ENCODE measurements at regions not wholly inside any gene's neighbourhood (a gene's known extent, or its start where the extent isn't known, plus 50 kb on each side); places are given as distances from the start of the nearest gene placed in this dataset.

DNA sequence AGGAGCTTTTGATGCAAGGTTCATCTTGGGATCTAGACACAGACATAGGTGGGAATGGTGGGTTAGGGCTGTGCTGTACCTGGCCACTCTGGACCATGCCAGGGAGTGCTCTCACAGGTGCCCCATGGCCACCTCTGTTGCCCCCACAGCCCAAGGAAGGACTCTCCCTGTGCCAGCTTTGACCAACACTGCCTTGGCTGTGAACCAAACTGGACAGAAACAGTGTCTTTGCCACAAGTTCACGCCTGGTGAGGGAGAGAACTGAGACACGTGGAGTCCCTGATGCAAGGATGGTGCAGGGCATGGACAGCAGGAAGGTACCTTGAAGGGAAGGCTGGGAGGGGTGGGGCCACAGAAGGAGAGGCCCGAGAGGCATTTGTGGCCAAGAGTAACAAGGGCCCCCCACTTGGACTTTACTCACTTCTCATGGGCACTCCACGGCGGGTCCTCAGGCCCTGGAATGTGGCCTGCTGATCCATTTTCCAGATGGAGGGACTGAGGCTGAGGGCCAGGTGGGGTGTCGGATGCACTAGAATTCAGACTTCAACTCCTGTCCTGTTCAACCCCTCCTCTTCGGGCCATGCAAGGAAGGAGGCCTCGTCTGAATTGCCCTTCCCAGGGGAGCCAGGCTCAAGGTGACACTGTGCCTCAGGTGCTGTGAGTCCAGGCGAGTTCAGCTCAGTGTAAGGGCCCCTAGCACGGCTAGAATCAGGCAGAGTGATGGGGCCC, 103.3 kb downstream of the YTHDF1 start:
- no TSS peak for BruUV-seq (replicated peaks)
- no peaks in the 10 kb centered on the region for H3K36me3 Mint-ChIP-seq (ENCODE audit: insufficient read depth, unreplicated experiment)
- CTCF ChIA-PET, result no interaction called here
- no peak for DNase-seq
- intact Hi-C loops (cut with micrococcal nuclease; ENCODE audit: unreplicated experiment), result no loop called here
- no peak overlapping the region for H3K4me3 Mint-ChIP-seq (ENCODE audit: low read depth, unreplicated experiment)
- H3K4me1 Mint-ChIP-seq (ENCODE audit: low read depth, unreplicated experiment), result peaks cover 7% of the 10 kb centered on the region
- no peak overlapping the region for H3K27ac Mint-ChIP-seq (ENCODE audit: unreplicated experiment)
- H3K27me3 Mint-ChIP-seq (ENCODE audit: unreplicated experiment), result peaks cover 100% of the 10 kb centered on the region
- peaks cover 5% of the 10 kb centered on the region for H3K9me3 Mint-ChIP-seq (ENCODE audit: low read depth, unreplicated experiment)
- no peak for TF ChIP-seq CTCF (IDR thresholded peaks at IDR 0.05; ENCODE audit: unreplicated experiment)

DNA sequence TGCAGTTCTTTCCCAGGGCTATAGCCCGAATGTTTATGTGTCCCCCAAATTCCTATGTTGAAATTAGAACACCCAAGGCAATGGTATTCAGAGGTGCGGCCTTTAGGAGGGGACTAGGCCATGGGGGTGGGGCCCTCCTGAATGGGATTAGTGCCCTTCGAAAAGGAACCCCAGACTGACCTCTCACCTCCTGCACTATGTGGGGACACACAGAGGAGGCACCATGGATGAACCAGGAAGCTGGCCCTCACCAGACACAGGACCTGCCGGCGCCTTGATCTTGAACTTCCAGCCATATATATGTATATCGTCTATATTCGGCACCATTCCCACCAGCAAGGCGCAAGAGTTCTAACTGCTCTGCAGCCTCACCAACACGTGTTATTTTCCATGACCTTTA, 101.5 kb upstream of the BHLHE23 start:
- H3K27me3 Mint-ChIP-seq (ENCODE audit: unreplicated experiment), result peaks cover 100% of the 10 kb centered on the region
- CTCF ChIA-PET, result no interaction called here
- BruUV-seq (replicated peaks), result no TSS peak
- intact Hi-C loops (cut with micrococcal nuclease; ENCODE audit: unreplicated experiment), result no loop called here
- no peak for TF ChIP-seq CTCF (IDR thresholded peaks at IDR 0.05; ENCODE audit: unreplicated experiment)
- H3K4me1 Mint-ChIP-seq (ENCODE audit: low read depth, unreplicated experiment), result no peaks in the 10 kb centered on the region
- no peak overlapping the region for H3K27ac Mint-ChIP-seq (ENCODE audit: unreplicated experiment)
- peaks cover 5% of the 10 kb centered on the region for H3K9me3 Mint-ChIP-seq (ENCODE audit: low read depth, unreplicated experiment)
- DNase-seq, result no peak
- no peaks in the 10 kb centered on the region for H3K36me3 Mint-ChIP-seq (ENCODE audit: insufficient read depth, unreplicated experiment)
- H3K4me3 Mint-ChIP-seq (ENCODE audit: low read depth, unreplicated experiment), result no peak overlapping the region

DNA sequence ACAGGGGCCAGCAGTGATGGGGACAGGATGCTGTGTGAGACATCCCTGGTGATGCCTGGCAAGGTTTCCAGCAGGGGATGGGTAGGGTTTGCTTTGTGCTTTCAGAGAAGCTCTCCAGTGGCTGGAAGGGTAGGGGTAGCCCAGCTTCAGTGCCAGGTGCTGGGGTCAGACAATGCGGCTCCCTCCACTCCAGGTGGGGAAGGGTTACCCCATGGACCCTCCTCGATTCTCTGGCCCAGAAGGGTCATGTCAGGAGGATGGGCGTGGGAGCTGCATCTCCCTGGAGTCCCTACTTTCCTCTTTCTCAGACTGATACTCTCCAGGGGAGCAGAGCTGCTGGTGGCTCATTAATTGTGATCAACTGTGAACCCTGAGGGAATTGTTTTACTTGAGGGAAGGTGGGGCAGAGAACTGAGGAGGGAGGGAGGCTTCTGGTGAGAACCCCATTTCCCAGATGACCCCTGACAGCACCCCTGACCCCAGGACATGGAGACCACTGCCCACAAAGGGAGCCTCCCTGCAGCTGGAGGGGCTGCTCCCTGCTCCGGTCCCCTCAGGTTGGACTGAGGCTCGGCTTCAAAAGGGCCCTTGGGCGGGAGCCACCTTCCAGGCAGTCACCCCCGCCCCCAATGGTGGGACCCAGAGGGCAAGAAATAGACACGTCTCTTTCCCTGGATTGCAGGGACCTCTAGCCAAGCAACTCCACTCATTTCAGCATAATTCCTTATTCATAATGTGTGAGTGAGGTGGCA, 100.9 kb upstream of the BHLHE23 start:
- Mint-ChIP-seq H3K36me3 (ENCODE audit: insufficient read depth, unreplicated experiment) (peaks cover 5% of the 10 kb centered on the region), H3K4me3 (ENCODE audit: low read depth, unreplicated experiment) (no peak overlapping the region), H3K27me3 (ENCODE audit: unreplicated experiment) (peaks cover 94% of the 10 kb centered on the region), H3K9me3 (ENCODE audit: low read depth, unreplicated experiment) (peaks cover 5% of the 10 kb centered on the region), H3K4me1 (ENCODE audit: low read depth, unreplicated experiment) (no peaks in the 10 kb centered on the region), H3K27ac (ENCODE audit: unreplicated experiment) (no peak overlapping the region)
- intact Hi-C loops (cut with micrococcal nuclease; ENCODE audit: unreplicated experiment), result no loop called here
- no peak for TF ChIP-seq CTCF (IDR thresholded peaks at IDR 0.05; ENCODE audit: unreplicated experiment)
- no peak for DNase-seq
- CTCF ChIA-PET, result interaction anchor here (0.8 kb wide), 1 partner anchor 14 kb away, joined by 3 read pairs; no protein-coding TSS in a partner anchor
- no TSS peak for BruUV-seq (replicated peaks)

DNA sequence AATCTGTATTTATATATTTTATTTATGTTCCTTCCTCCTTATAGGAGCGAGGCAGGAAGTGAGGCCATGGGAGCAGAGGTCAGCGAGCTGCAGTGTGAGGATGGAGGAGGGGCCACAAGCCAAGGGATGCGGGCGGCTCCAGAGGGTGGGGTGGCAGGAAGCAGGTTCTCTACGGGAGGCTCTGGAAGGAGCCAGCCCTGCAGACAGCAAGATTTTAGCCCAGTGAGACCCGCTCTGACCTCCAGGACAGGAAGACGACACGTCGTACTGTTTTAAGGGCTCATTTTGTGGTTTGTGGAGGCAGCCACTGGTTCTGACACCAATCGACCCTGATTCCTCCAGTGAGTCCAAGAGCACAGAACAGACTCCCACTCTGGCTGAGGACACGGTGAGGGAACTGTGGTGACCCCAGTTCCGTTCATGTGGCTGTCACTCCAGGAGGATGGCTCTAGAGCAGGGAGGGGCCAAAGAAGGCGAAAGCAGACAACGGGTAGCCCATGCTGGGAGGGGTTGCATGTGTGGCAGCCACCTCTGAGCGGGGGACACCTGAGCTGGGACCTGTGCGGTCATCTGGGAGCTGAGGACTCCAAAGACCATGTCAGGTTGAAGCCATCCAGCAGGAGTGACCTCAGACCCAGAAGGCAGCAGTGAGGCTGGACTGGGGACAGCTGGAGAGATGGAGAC, 100.1 kb upstream of the BHLHE23 start:
- no peak for TF ChIP-seq CTCF (IDR thresholded peaks at IDR 0.05; ENCODE audit: unreplicated experiment)
- no TSS peak for BruUV-seq (replicated peaks)
- Mint-ChIP-seq H3K27ac (ENCODE audit: unreplicated experiment) (no peak overlapping the region), H3K27me3 (ENCODE audit: unreplicated experiment) (peaks cover 87% of the 10 kb centered on the region), H3K4me1 (ENCODE audit: low read depth, unreplicated experiment) (no peaks in the 10 kb centered on the region), H3K4me3 (ENCODE audit: low read depth, unreplicated experiment) (no peak overlapping the region), H3K9me3 (ENCODE audit: low read depth, unreplicated experiment) (peaks cover 5% of the 10 kb centered on the region), H3K36me3 (ENCODE audit: insufficient read depth, unreplicated experiment) (peaks cover 9% of the 10 kb centered on the region)
- CTCF ChIA-PET, result interaction anchor here (0.8 kb wide), 1 partner anchor 15 kb away, joined by 3 read pairs; no protein-coding TSS in a partner anchor
- intact Hi-C loops (cut with micrococcal nuclease; ENCODE audit: unreplicated experiment), result no loop called here
- DNase-seq, result no peak

All from Calu3 (cell line).